Activated CD8-positive, alpha-beta memory T cell treated with anti-CD3 and anti-CD28 coated beads for 48 hours (primary cell): ENCODE measurements at regions not wholly inside any gene's neighbourhood (a gene's known extent, or its start where the extent isn't known, plus 50 kb on each side); places are given as distances from the start of the nearest gene placed in this dataset.
"Not testable (repeated sequence)": the region's sequence is repeated elsewhere in the genome, so short reads cannot be mapped to it uniquely, and the experiment has no call there.

Experiments
- DNase-seq, 3 experiments: peaks; one replicate each; pipeline ENCODE4 v3.0.0-alpha.2; 2020; ENCODE audit warnings: low read depth in 2 of 3, low spot score in 2 of 3

DNA sequence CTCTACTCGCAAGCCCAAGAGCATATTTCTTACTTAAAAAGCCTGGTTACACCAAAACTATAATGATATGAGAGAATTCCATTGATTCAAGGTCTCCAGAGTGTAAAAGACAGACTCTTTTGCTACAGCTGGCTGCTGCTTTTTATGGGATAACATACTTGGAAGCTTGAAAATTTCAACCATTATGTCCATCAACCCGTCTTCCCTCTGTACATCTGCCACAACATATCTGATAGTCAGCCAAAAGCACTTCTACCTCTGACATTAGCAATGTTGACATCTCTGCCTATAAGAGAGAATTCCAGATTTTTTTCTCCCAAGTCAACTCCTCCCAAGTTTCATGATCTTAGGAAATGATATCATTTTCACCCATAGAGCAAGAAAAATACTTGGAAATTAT lies 54.4 kb upstream of the IQCM start:
- no peak for DNase-seq

DNA sequence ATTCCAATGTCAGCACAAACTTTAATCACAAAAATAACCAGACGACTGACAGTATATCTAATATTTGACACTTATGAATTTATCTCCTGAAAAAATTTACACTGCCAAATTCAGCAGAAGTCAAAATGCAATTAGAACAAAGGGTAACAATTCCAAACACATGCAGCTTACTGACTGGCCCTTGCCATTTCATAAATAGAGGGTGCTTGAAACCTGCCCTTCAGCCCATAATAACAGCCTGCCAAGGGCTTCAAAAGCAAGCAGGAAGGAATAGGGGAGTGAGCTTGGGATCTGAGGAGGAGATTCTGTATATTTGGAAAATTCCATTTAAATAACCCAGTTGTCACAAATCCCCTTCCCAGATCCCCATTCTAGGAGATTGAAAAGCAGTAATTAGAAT lies 66.1 kb upstream of the IQCM start:
- no peak for DNase-seq

DNA sequence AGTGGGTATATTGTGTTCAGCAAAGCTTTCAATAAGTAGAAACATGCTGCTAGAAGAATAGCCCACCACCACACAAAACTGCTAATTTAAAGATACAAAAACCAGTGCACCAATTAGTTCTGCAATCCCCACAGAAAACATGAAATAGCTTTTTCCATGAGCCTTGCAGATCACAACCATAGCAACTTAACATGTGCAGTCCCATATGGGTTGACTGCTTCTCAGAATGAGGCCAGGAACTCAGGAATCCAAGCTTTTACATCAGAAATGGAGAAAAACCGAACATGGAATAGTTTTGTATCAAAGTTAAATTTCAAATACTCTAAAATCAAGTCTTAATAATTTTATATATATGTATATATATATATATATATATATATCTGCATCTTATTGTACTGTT lies 66.6 kb upstream of the IQCM start:
- no peak for DNase-seq

DNA sequence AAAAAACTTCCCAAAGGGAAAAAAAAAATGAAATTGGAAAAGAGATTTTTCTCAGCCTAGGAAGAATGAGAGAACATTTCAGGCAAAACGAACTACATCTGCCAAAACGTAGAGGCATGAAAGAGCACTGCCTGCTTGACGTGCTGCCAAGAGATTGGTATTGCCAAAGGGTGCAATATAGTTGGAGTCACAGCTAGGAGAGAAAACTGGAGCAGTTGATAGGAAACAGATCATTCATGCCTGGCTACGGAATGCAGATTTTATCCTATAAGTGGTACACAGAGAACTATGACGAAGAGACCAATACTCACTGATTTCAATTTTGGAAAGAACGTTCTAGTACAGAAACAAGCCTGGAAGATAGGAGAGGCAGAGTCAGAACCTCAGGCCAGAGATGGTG lies 68.4 kb upstream of the IQCM start:
- DNase-seq: no peak

DNA sequence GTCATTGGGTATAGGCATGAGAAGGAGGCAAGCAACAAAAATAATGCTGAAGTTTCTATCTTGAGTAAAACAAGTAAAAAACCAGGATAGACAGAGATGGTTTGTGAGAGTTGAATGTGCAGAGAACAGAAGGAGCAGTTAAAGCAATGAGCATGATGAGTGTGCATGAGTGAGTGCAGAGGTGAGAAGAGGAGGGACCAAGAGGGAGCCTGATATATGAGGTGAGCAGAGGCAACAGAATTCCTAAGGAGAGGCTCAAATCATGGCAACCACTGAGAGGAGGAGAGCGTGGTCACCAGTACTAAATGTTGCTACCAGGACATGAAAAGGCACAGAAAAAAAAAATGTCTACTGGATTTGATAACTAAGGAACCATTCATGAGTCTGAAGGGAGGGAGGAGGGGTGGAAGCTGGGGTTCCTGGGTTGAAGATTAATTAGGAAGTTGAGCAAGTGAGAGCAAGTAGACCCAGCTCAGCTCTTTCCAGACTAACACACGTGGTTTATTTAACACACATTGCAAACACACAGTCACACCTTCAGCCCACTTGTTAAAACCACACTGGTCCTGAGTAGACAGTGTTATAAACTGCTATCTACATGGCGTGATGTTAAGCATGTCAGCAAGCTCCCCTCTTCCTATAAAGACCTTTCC lies 69.0 kb upstream of the IQCM start:
- DNase-seq: no peak

DNA sequence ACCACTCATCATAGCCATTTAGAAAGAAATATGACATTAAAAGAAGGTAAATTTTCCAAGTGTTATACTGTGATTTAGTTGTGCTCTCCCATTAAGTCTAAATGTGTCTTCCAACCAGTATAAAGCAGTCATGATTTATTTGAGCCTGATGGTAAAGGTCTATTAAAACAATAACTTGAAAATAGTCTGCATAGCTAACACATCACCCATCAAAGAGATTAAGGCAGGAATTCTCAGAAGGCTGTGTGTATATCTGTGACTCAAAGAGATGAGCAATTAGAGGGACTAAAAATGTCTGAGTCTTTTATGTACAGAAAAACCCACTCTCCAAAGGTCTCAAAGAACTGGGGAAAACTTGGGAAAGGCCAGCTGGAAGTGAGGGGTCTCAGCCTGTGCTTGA lies 70.3 kb upstream of the IQCM start:
- no peak for DNase-seq

DNA sequence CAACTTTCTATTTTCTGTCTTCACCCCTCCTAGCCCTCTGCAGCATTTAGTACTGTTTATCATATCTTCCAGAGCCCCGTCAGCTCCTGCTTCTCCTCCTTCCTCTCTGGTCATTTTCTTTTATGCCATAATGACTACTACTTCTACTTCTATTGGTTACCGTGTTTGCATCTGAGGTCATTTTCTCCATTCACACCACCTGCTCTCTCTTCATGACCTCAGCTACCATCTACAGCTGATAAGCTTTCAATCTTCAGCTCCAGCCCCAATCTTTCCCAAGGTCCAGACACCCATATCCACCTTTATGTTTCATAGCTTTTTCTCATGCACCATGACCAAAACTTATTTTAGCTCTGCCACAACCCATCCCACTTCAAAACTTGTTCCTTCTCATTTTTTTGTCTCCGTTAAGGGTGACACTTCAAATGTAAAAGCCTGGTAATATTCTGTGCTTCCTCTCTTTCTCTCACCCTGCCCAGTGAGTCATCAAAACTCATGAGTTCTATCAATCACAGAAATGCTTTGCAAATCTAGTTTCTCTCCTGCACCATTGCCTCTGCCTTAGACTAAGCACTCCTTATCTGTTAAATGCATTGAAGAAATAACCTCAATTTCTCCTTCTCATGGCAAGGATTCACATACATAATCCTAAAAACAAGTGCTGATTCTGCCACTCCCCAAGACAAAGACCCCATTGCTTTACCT lies 71.3 kb upstream of the IQCM start:
- no peak for DNase-seq

DNA sequence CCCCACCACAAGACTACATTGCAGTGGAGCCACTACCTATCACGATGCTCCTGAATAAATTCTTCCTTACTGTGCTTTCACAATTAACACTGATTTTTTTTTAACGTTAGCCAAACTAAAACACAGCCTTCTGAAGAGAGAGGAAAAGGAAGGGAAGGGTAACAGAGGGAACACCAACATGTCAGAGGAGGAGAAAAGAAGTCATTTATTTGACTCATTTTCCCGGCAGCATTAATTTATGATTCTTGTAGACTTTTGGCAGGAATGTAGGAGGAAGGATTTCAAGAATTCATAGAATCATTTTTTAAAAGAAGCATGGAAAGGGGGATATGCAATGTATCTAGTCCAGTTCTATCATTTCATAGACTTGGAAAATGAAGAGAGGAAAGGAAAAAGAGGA lies 74.3 kb upstream of the IQCM start:
- DNase-seq: no peak

DNA sequence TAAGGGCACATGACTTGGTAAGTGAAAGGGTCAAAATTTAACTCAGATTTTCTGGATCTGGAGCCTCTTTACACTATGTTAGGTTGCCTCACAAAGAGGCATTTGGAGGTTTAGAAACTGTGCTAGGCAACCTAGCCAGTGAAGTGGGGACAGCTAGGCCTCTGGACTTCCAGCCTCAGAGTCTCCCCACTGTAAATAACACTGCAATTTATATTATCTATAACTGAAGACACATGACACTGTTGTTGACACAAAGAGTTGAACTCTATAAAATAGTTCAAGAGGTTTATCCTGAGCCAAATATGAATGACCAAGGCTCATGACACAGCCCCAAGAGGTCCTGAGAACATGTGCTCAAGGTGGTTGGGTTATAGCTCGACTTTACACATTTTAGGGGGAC lies 74.9 kb upstream of the IQCM start:
- no peak for DNase-seq

DNA sequence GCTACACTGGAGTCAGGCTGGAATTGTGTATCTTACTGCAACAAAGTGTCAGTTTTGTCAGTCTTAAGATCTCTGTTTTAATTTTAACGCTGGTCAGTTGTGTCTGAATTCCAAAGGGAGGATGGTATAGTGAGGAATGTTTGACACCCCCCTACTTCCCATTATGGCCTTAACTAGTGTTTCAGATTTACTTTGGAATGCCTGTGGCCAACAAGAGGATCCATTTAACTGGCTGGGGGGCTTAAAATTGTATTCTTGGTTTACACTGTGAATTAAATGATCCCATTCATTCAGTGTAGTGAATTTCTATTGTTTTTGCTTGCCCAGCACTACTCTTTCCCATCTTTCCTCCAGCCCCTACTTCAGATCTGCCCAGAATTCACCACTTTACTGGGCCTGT lies 75.8 kb upstream of the IQCM start:
- DNase-seq: no peak

DNA sequence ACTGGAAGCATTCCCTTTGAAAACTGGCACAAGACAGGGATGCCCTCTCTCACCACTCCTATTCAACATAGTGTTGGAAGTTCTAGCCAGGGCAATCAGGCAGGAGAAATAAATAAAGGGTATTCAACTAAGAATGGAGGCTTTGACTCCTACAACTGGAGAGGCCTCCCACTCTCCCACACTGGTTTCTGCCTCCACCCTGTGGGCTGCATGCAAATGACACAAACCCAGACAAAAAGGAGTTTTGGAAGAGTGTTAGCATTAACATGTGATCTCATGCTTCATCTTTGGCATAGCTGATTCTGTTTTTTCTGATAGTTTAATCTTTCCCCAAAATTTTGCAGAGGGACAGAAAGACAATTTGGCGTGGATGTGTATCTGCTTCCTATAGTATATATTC lies 80.8 kb upstream of the IQCM start:
- DNase-seq: no peak

DNA sequence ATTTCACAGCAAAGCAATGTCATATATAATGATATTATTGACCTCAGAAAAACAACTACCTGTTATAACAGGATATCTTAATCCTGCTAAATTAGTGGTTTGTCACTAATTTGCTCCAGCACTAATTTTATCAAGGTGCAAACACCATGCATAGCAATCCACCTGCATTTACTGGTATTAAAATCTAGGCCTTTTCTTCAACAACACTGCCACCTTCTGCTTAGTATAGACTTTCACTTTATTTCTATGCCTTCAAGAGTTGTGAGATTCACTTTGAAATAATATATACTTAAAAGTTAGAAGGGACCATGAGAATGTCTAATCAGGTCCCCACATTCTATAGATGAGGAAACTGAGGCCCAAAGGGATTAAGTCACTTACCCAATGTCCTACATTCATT lies 82.1 kb upstream of the IQCM start:
- no peak for DNase-seq

DNA sequence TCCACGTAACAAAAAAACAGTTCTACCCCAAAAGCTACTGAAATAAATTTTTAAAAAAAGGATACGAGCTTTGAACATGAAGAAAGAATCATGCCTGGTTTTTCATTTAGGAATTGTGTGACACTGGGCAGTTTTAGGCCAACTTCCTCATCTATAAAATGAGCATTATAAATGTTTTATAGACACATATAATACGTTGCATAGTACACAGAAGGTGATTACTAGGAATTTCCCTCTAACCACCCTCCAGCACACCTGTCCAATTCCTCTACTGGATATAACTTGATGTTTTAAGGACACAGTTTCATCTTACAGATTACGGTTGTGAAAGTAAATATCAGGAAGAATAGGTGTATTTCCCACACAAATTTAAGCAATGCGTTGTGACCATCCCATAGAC lies 85.5 kb upstream of the IQCM start:
- DNase-seq: no peak

DNA sequence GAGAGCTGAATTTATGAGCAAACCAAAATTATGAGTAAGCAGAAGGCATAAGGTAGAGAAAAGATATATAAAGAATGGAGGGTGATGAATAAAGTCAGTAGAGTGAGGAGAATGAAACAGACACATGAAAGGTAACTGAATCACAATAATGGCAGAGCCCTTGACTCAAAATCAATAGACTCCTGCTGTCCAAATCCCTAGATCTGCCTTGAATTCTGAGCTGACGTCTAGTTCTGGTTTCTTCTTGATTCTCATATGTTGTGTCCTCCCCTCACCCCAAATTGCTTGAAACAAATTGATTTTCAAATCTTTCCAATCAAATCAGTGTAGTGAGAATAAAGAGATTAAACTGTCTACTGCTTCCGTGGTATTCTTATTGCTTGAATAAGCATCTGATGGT lies 86.6 kb upstream of the IQCM start:
- DNase-seq: no peak

DNA sequence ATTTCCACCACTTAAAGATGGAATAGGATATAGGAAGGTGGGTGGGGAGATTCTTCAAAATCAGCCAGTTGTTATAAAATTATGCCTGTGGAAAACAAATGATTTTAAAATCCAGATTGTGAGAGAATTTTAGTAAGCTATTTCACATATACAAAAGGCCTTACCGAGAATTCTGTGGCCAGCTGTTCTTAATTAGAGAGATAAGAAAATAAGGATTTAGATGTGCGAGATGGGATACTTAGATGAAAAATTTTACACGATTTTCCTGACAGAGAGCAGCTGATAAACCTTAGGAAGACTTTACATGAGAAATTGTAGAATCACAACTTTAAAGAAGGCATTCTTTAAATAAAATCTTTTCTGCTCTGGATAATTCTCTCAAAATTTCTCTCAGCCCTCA lies 94.5 kb upstream of the IQCM start:
- no peak for DNase-seq

DNA sequence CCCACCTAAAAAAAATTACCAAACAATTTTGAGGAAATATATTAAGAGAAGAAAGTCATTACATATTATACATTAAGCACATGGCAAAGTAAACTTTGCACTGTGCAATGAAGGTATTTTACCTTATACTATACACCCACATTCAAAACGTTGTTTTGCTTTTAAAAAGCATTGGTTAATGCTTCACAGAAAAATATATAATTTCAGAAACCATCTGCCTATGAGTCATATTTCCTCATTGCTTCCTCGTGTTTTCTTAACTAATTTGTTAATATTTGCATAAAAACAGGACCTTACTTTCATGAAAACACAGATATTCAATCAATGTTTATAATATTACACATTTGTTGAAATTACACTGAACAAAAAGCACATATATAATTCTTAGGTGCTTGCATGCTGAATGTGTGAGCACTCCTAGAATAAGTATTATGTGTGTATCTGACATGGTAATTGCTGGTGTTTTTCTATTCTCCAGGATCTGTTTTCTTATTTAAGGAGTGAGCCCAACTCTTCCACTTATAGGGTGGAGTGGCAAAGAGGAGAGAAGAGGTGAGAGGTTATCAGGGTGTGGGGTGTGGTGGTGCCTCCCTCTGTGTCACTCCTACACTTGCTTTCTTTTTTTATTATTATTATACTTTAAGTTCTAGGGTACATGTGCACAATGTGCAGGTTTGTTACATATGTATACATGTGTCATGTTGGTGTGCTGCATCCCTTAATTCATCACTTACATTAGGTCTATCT lies 95.1 kb upstream of the IQCM start:
- no peak for DNase-seq

DNA sequence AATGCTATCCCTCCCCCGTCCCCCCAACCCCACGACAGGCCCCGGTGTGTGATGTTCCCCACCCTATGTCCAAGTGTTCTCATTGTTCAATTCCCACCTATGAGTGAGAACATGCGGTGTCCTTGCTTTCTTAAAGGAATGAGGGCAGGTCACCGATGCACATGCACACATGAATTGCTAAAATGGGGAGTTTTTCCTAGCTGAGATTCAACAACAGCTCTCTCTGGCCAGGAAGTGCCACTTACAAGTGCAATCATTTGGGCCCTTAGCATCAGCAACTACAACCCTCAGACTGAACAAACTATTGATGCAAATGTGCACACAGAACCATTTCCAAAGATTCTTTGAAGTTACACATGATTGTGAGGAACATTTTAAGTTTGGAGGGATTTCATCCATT lies 95.7 kb upstream of the IQCM start:
- DNase-seq: no peak

DNA sequence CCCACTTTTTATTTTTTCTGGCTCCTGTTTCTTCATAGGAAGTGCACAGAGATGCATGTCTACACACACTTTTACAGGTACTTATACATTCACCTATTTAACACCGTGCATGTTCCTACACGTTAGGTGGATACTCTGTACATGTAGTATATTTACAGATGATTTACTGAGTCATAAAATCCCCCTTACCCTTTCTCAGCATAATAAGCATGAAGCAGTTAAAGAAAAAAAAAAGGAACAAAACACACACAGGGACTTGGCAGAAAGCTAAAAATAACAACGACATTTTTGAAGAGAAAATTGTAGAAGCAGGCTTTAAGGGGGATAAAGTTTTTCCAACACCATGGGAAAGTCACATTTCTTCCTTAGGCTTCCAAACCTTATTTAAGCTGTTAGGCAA lies 96.4 kb upstream of the IQCM start:
- DNase-seq: no peak

DNA sequence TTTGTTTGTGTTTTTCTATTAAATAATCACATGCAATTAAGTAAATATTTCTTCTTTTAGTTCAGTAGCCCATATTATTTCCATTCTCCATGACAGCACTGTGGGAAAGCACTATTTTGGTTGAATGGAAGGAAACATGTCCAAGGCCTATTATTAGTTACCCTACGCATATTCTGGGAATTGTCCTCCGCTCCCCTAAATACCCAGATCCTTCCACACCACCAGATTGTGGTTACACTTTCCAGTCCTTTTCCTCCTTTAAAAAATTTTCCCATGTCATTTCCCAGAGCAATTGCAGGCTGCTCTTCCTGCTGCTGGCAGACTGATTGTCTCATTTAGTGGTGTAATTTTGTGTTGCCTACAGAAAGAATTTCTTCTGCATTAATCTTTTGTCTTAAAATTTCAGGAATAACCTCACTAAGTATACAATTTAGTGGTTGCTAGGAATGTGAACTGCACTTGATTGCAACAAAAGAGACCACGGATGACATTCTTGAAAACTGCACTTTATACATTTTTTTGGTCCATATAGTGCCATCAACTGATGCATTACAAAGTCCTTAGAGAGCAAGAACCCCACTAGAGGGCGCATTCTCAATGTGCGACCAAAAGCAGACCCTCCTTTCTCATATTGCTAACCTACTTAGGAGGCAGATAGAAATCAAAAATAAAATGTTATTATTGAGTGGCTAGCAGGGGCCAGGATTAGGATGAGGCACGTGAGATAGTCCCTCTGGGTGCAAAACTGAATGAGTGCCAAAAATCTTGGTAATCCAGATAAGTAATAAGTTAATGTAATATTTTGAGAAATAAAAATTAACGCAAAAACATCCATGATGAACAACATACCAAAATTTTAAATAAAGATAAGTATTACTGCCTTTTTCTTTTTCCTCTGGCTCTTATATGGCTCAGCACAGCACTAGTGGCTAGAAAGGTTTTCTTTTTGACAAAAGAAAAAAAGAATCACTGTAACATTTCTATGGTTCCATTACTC lies 98.8 kb upstream of the IQCM start:
- no peak for DNase-seq

DNA sequence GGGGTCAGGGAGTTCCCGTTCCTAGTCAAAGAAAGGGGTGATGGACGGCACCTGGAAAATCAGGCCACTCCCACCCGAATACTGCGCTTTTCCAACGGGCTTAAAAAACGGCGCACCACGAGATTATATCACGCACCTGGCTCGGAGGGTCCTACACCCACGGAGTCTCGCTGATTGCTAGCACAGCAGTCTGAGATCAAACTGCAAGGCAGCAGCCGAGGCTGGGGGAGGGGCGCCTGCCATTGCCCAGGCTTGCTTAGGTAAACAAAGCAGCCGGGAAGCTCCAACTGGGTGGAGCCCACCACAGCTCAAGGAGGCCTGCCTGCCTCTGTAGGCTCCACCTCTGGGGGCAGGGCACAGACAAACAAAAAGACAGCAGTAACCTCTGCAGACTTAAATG lies 100.1 kb upstream of the IQCM start:
- DNase-seq: not testable (repeated sequence)

DNA sequence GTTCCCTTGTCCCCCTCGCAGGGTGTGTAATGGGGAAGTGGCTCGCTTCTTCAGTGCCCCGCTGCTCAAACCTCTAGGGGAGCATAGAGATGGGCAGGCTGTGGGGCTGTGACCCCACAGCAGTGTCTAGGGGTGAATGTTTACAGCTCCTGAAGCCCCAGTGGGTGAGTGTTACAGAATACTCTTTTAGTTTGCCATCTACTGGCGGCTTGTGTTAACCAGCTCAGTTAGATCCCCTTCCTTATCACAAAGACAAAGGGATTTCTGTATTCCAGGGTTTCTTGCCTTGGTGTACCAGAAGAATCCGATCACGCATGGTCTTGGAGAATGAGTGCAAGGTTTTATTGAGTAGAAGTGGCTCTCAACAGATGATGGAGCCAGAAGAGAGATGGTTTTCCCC lies 108.1 kb upstream of the IQCM start:
- no peak for DNase-seq
